OCI-LY1 (cell line): ENCODE measurements at regions not wholly inside any gene's neighbourhood (a gene's known extent, or its start where the extent isn't known, plus 50 kb on each side); places are given as distances from the start of the nearest gene placed in this dataset.

Experiments used
- H2AFZ ChIP-seq: fragments of 200-600 bp; sonication (generic), shearing (Covaris generic); 2 replicates; pipeline ENCODE4 v1.6.0; 2014; ENCODE audit warnings: antibody characterized with exemption, mild to moderate bottlenecking, low read length
- H3F3A ChIP-seq: fragments of 200-600 bp; sonication (generic), shearing (Covaris generic); 2 replicates; pipeline ENCODE4 v1.6.0; 2014; ENCODE audit warnings: mild to moderate bottlenecking, antibody characterized with exemption, low read length, moderate library complexity; ENCODE audit not compliant: insufficient read depth
- H3K27ac ChIP-seq: fragments of 200-600 bp; sonication (generic); 2 replicates; pipeline ENCODE4 v1.5.1; 2014; ENCODE audit warnings: low read length, mixed run types, mild to moderate bottlenecking, low read depth; ENCODE audit not compliant: poor library complexity, severe bottlenecking
- H3K27me3 ChIP-seq: fragments of 200-600 bp; sonication (generic); 2 replicates; pipeline ENCODE4 v1.6.0; 2014; ENCODE audit warnings: antibody characterized with exemption, mild to moderate bottlenecking, low read length, moderate library complexity; ENCODE audit not compliant: insufficient read depth
- H3K36me3 ChIP-seq: fragments of 200-600 bp; sonication (generic); 2 replicates; pipeline ENCODE4 v1.6.1; 2014; ENCODE audit warnings: mild to moderate bottlenecking, antibody characterized with exemption, low read length, moderate library complexity, mixed read lengths; ENCODE audit not compliant: insufficient read depth
- H3K4me1 ChIP-seq: fragments of 200-600 bp; sonication (generic); 2 replicates; pipeline ENCODE4 v1.5.1; 2014; ENCODE audit warnings: mild to moderate bottlenecking, low read length, moderate library complexity; ENCODE audit not compliant: insufficient read depth, severe bottlenecking
- H3K4me2 ChIP-seq: fragments of 200-600 bp; sonication (generic), shearing (Covaris generic); 2 replicates; pipeline ENCODE4 v1.6.1; 2014; ENCODE audit warnings: low read length
- H3K4me3 ChIP-seq: fragments of 200-600 bp; sonication (generic); 2 replicates; pipeline ENCODE4 v1.5.1; 2014; ENCODE audit warnings: low read length, low read depth, mild to moderate bottlenecking, mixed read lengths; ENCODE audit not compliant: poor library complexity, severe bottlenecking
- H3K79me2 ChIP-seq: fragments of 200-600 bp; shearing (Covaris generic); 2 replicates; pipeline ENCODE4 v1.6.1; 2016; ENCODE audit warnings: mixed run types, low read length, mixed read lengths; ENCODE audit not compliant: insufficient read depth
- H3K9ac ChIP-seq: fragments of 200-600 bp; sonication (generic), shearing (Covaris generic); 2 replicates; pipeline ENCODE4 v1.6.1; 2014; ENCODE audit warnings: mild to moderate bottlenecking, low read length, mixed read lengths
- H3K9me2 ChIP-seq: fragments of 200-600 bp; sonication (generic), shearing (Covaris generic); 2 replicates; pipeline ENCODE4 v1.6.1; 2014; ENCODE audit warnings: low read depth, mild to moderate bottlenecking, low read length, mixed read lengths
- H3K9me3 ChIP-seq: fragments of 200-600 bp; shearing (Covaris generic); 2 replicates; pipeline ENCODE4 v1.6.1; 2014; ENCODE audit warnings: low read length, mixed read lengths
- H4K20me1 ChIP-seq: fragments of 200-600 bp; sonication (generic), shearing (Covaris generic); 2 replicates; pipeline ENCODE4 v1.6.0; 2016; ENCODE audit warnings: mild to moderate bottlenecking, low read length; ENCODE audit not compliant: insufficient read depth
- CTCF ChIP-seq: fragments of 200-600 bp; sonication (generic), shearing (Covaris generic); IDR thresholded peaks from 2 replicates; pipeline ENCODE4 v1.5.1; 2017; ENCODE audit warnings: mild to moderate bottlenecking, antibody characterized with exemption, low read length, moderate library complexity, mixed read lengths
- EZH2 ChIP-seq: fragments of 200-600 bp; sonication (generic), shearing (Covaris generic); IDR thresholded peaks from 2 replicates; pipeline ENCODE4 v1.8.0; 2017; ENCODE audit warnings: borderline replicate concordance, mixed run types, mild to moderate bottlenecking, antibody characterized with exemption, low read length, moderate library complexity, mixed read lengths

GRCh38 chr13:44266305-44266704 is 107.3 kb upstream of the SERP2 start:
- no peaks in the 10 kb centered on the region for H3K9me2 ChIP-seq
- H3K4me3 ChIP-seq, result no peak overlapping the region
- no peaks in the 10 kb centered on the region for H3F3A ChIP-seq
- H3K9me3 ChIP-seq, result no peaks in the 10 kb centered on the region
- no peak overlapping the region for H3K9ac ChIP-seq
- H4K20me1 ChIP-seq, result no peaks in the 10 kb centered on the region
- H3K27ac ChIP-seq, result no peak overlapping the region
- H3K79me2 ChIP-seq, result no peaks in the 10 kb centered on the region
- no peak overlapping the region for H2AFZ ChIP-seq
- no peak overlapping the region for H3K4me2 ChIP-seq
- no peaks in the 10 kb centered on the region for H3K27me3 ChIP-seq
- no peak for TF ChIP-seq CTCF
- TF ChIP-seq EZH2, result no peak
- no peaks in the 10 kb centered on the region for H3K36me3 ChIP-seq
- peaks cover 8% of the 10 kb centered on the region for H3K4me1 ChIP-seq

GRCh38 chr13:44266772-44267171 is 106.9 kb upstream of the SERP2 start:
- H3K9ac ChIP-seq, result no peak overlapping the region
- no peaks in the 10 kb centered on the region for H3K27me3 ChIP-seq
- no peak overlapping the region for H3K4me2 ChIP-seq
- H3K27ac ChIP-seq, result no peak overlapping the region
- H3K4me3 ChIP-seq, result no peak overlapping the region
- H2AFZ ChIP-seq, result no peak overlapping the region
- H3F3A ChIP-seq, result no peaks in the 10 kb centered on the region
- H4K20me1 ChIP-seq, result no peaks in the 10 kb centered on the region
- no peaks in the 10 kb centered on the region for H3K9me2 ChIP-seq
- H3K79me2 ChIP-seq, result no peaks in the 10 kb centered on the region
- TF ChIP-seq EZH2 (no peak), CTCF (no peak)
- no peaks in the 10 kb centered on the region for H3K36me3 ChIP-seq
- H3K4me1 ChIP-seq, result peaks cover 13% of the 10 kb centered on the region
- H3K9me3 ChIP-seq, result no peaks in the 10 kb centered on the region

GRCh38 chr13:44267203-44267602 is 106.4 kb upstream of the SERP2 start:
- Histone ChIP-seq H3K9me3 (no peaks in the 10 kb centered on the region), H4K20me1 (no peaks in the 10 kb centered on the region), H3K36me3 (no peaks in the 10 kb centered on the region), H3K27me3 (no peaks in the 10 kb centered on the region), H3F3A (no peaks in the 10 kb centered on the region), H3K9me2 (no peaks in the 10 kb centered on the region), H3K4me2 (no peak overlapping the region), H3K27ac (no peak overlapping the region), H3K4me1 (peaks cover 17% of the 10 kb centered on the region), H3K9ac (no peak overlapping the region), H3K4me3 (no peak overlapping the region), H3K79me2 (no peaks in the 10 kb centered on the region), H2AFZ (no peak overlapping the region)
- TF ChIP-seq CTCF (no peak), EZH2 (no peak)
